Nephron (organoid): ENCODE measurements at regions not wholly inside any gene's neighbourhood (a gene's known extent, or its start where the extent isn't known, plus 50 kb on each side); places are given as distances from the start of the nearest gene placed in this dataset.

ENCODE experiments used
- H3K27ac Mint-ChIP-seq, 3 experiments: 2 replicates each; pipeline ENCODE4 v1.8.0; 2020; ENCODE audit warnings: mixed read lengths in 3 of 3, mild to moderate bottlenecking in 2 of 3, moderate library complexity in 1 of 3
- H3K27me3 Mint-ChIP-seq: 2 replicates; pipeline ENCODE4 v1.8.0; 2021; ENCODE audit warnings: low read depth, mild to moderate bottlenecking, moderate library complexity, mixed read lengths
- H3K36me3 Mint-ChIP-seq: 2 replicates; pipeline ENCODE4 v1.8.0; 2020; ENCODE audit warnings: low read depth, mixed read lengths
- H3K4me1 Mint-ChIP-seq: 2 replicates; pipeline ENCODE4 v1.8.0; 2020; ENCODE audit warnings: mixed read lengths
- H3K4me3 Mint-ChIP-seq, 3 experiments: 2 replicates each; pipeline ENCODE4 v1.8.0; 2020; ENCODE audit warnings: mild to moderate bottlenecking in 3 of 3, mixed read lengths in 3 of 3, moderate library complexity in 2 of 3
- H3K9me3 Mint-ChIP-seq: 2 replicates; pipeline ENCODE4 v1.8.0; 2020; ENCODE audit warnings: mixed read lengths
- TF ChIP-seq, protein P1 (sequence below), 3 experiments: fragments of 200-600 bp; sonication (generic); IDR thresholded peaks; one replicate each; pipeline ENCODE4 v1.5.0; 2021; ENCODE audit warnings: antibody characterized with exemption in 3 of 3; ENCODE audit not compliant: unreplicated experiment in 3 of 3

DNA sequence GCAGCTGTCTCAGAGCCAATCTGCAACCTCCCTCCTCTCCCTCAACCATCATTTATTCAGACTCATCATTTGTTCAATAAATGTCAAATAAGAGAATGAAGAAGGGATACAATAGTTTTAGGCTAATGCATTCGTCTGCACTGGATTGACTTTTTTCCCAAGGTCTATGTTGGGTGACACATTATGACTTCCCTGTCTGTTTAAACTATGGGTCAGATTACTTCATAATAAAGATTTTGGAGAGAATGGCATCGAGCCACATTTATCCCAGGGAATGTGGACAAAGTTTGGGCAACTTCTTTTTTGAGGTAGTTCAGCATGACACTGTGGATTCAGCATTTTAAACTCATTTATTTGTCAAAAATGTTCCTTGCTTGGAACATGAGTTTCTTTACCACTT lies 107.4 kb upstream of the ADGRL2 start:
- Mint-ChIP-seq H3K27ac (no peak overlapping the region), H3K9me3 (peaks cover 9% of the 10 kb centered on the region), H3K27me3 (no peaks in the 10 kb centered on the region), H3K36me3 (peaks cover 6% of the 10 kb centered on the region), H3K4me1 (peaks cover 41% of the 10 kb centered on the region), H3K4me3 (no peak overlapping the region)
- TF ChIP-seq, protein P1, sequence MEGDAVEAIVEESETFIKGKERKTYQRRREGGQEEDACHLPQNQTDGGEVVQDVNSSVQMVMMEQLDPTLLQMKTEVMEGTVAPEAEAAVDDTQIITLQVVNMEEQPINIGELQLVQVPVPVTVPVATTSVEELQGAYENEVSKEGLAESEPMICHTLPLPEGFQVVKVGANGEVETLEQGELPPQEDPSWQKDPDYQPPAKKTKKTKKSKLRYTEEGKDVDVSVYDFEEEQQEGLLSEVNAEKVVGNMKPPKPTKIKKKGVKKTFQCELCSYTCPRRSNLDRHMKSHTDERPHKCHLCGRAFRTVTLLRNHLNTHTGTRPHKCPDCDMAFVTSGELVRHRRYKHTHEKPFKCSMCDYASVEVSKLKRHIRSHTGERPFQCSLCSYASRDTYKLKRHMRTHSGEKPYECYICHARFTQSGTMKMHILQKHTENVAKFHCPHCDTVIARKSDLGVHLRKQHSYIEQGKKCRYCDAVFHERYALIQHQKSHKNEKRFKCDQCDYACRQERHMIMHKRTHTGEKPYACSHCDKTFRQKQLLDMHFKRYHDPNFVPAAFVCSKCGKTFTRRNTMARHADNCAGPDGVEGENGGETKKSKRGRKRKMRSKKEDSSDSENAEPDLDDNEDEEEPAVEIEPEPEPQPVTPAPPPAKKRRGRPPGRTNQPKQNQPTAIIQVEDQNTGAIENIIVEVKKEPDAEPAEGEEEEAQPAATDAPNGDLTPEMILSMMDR (IDR thresholded peaks at IDR 0.05; ENCODE audit: unreplicated experiment in 3 of 3) = no peak

DNA sequence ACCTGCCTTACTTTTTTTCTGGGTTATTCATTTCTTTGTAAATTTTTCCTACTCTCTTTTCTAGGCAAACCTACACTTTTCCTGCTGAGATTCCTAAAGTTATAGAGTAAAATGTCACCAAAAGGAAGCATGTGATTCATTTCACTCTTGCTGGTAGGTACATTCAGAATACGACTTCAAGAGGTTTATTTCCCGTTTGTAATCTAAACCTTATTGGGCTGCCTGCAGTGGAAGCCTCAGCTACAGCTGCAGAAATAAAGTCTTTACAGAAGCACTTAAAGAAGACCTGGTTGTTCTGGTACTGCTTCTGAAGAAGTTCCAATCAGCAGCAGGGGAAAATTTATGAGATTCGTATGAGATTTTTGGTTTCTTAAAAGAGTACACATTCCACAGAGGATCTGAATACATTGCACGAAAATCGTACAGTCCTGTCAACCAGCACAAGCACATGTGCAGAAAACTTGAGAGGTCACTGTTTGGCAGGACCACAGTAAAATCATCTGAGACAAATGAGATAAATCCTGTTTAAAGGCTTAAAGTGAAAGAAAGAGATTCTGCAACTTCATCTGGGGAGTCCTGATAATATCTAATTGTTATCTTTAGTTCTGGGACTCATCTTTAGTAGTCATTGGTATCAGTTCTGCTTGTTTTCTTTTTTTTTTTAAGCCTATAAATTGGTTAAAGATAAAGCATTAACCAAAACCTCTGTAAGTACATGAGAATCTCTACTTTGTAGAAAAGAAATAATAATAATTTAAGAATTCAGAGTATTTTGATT lies 109.9 kb upstream of the ADGRL2 start:
- TF ChIP-seq, protein P1 (IDR thresholded peaks at IDR 0.05; ENCODE audit: unreplicated experiment in 3 of 3) = no peak
- peaks cover 27% of the 10 kb centered on the region for H3K9me3 Mint-ChIP-seq
- peaks cover 19% of the 10 kb centered on the region for H3K36me3 Mint-ChIP-seq
- peak overlapping the region in 2 of 3 experiments; percentile 58 to 75 for H3K27ac Mint-ChIP-seq
- no peaks in the 10 kb centered on the region for H3K27me3 Mint-ChIP-seq
- no peak overlapping the region for H3K4me3 Mint-ChIP-seq
- H3K4me1 Mint-ChIP-seq = peaks cover 29% of the 10 kb centered on the region

DNA sequence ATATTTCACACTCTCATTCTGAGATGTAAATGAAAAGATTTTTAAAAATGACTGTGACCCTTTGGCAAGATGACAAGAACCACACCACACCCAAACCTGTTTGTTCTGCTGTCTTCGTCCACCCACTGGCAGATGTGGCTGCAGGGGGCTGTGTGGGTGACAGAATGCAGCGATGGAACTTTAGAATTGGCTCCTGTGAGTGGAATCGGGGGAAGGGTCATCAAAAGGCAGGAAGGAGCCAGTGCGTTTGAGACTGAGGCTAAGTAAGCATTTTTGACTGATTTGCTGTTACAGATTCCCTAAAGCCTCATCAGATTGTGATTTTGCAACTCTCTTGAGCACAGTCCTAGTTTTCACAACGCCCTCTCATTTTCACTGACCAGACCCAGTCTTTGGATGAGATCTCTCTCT lies 111.2 kb upstream of the ADGRL2 start:
- Mint-ChIP-seq H3K36me3 (peaks cover 19% of the 10 kb centered on the region), H3K4me3 (peak overlapping the region in 1 of 3 experiments; percentile 31), H3K27me3 (no peaks in the 10 kb centered on the region), H3K4me1 (peaks cover 25% of the 10 kb centered on the region), H3K9me3 (peaks cover 38% of the 10 kb centered on the region), H3K27ac (peak overlapping the region in 2 of 3 experiments; percentile 24 to 26)
- TF ChIP-seq, protein P1 (IDR thresholded peaks at IDR 0.05; ENCODE audit: unreplicated experiment in 3 of 3) = no peak

DNA sequence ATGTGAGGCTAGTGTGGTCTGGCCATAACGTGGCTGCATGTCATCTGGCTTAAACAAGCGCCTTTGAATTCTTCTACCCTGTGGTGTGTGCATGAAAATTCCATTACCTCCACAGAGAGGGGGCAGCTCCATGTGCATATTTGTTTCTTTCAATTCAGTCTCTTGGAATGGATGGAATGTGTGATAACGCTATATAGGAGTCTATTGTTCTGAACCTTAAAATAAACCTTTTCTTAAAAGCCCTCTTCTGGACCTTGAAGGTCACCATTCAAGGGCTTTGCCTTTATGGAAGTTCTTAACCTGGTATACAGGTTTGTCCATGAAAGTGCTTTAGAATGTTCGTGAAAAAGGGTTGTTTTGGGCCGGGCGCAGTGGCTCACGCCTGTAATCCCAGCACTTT lies 118.2 kb upstream of the ADGRL2 start:
- H3K4me1 Mint-ChIP-seq = peaks cover 51% of the 10 kb centered on the region
- peak overlapping the region; percentile 49 to 85 (median 76) for H3K27ac Mint-ChIP-seq
- H3K27me3 Mint-ChIP-seq = no peaks in the 10 kb centered on the region
- no peak overlapping the region for H3K4me3 Mint-ChIP-seq
- TF ChIP-seq, protein P1 (IDR thresholded peaks at IDR 0.05; ENCODE audit: unreplicated experiment in 3 of 3) = no peak
- H3K9me3 Mint-ChIP-seq = peaks cover 28% of the 10 kb centered on the region
- peaks cover 4% of the 10 kb centered on the region for H3K36me3 Mint-ChIP-seq

DNA sequence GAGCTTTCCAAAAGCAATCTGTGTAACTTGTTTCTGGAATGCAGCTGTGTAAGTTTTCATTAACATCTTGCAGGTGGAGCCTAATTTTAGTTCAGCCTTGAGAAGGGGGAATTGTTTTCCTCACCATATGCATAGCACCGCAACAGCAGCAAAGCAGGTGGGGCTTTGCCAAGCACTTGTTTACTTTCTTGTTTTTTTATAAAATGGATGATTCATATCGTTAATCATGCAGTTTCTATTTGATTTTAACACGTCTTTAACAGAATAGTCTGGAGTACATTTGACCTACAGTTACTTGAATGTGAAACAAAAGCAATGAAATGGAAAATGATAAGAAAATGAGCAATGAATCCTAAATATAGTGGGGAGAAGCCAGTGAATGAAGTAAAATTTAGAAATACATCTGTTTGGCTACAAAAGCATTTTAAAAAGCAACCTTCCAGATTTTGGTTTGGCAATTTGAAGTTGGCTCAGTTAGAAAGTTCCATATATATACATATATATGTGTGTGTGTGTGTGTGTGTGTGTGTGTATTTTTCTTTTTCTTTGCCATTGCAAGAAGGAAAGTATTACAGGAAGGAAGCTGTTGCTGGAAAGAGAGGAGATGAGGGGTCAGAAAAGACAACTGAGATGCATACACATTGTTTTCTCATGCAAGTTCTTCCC lies 119.0 kb upstream of the ADGRL2 start:
- Mint-ChIP-seq H3K4me3 (peak overlapping the region in 2 of 3 experiments; percentile 1 to 43), H3K36me3 (no peaks in the 10 kb centered on the region), H3K27me3 (no peaks in the 10 kb centered on the region), H3K9me3 (peaks cover 23% of the 10 kb centered on the region), H3K27ac (peak overlapping the region; percentile 27 to 85 (median 76)), H3K4me1 (peaks cover 52% of the 10 kb centered on the region)
- TF ChIP-seq, protein P1 (IDR thresholded peaks at IDR 0.05; ENCODE audit: unreplicated experiment in 3 of 3) = no peak
